A673 (cell line): ENCODE measurements at regions not wholly inside any gene's neighbourhood (a gene's known extent, or its start where the extent isn't known, plus 50 kb on each side); places are given as distances from the start of the nearest gene placed in this dataset.

Experiments
- BruUV-seq: library from RNA; stranded (reverse); fragments of 400-500 nt; replicated peaks from 2 replicates; lab custom pipeline; 2021; lab: Mats Ljungman, UMichigan
- CTCF ChIA-PET: fragments of 300-600 bp; sonication (Branson Sonifier 250); formaldehyde crosslinking; loops from one replicate; lab custom pipeline; 2022; ENCODE audit warnings: antibody characterized with exemption; lab: Charles Lee
- POLR2A ChIA-PET: fragments of 300-600 bp; sonication (Branson Sonifier 250); formaldehyde crosslinking; loops from one replicate; lab custom pipeline; 2022; ENCODE audit warnings: antibody characterized with exemption; ENCODE audit not compliant: low non-redundant PET; lab: Charles Lee
- DNase-seq: peaks from one replicate; pipeline ENCODE4 v3.0.0-alpha.2; 2015; ENCODE audit warnings: low spot score
- H3K27ac ChIP-seq: fragments of 200-600 bp; sonication (generic); 2 replicates; pipeline ENCODE4 v1.5.1; 2016; ENCODE audit warnings: mixed run types, low read depth, mild to moderate bottlenecking, mixed read lengths, antibody characterized with exemption, low read length; ENCODE audit not compliant: poor library complexity, severe bottlenecking
- H3K27me3 ChIP-seq: fragments of 200-600 bp; sonication (generic); replicated peaks from 2 replicates; pipeline ENCODE4 v1.6.1; 2017; ENCODE audit warnings: mixed run types, low read depth, mild to moderate bottlenecking, mixed read lengths, antibody characterized with exemption, low read length; ENCODE audit not compliant: insufficient read depth, poor library complexity
- H3K36me3 ChIP-seq: fragments of 200-600 bp; sonication (generic); 2 replicates; pipeline ENCODE4 v1.6.1; 2016; ENCODE audit warnings: mixed run types, mild to moderate bottlenecking, mixed read lengths, antibody characterized with exemption, low read length; ENCODE audit not compliant: insufficient read depth, poor library complexity, severe bottlenecking
- H3K4me1 ChIP-seq: fragments of 200-600 bp; sonication (generic); 2 replicates; pipeline ENCODE4 v1.6.1; 2017; ENCODE audit warnings: mixed run types, mild to moderate bottlenecking, mixed read lengths, antibody characterized with exemption, low read length; ENCODE audit not compliant: insufficient read depth, poor library complexity, severe bottlenecking
- H3K4me3 ChIP-seq: fragments of 200-600 bp; sonication (generic); 2 replicates; pipeline ENCODE4 v1.5.1; 2016; ENCODE audit warnings: low read depth, mixed run types, mild to moderate bottlenecking, mixed read lengths, low read length; ENCODE audit not compliant: poor library complexity, severe bottlenecking
- H3K9me3 ChIP-seq: fragments of 200-600 bp; sonication (generic); 2 replicates; pipeline ENCODE4 v1.6.1; 2016; ENCODE audit warnings: mixed run types, low read depth, mild to moderate bottlenecking, mixed read lengths, antibody characterized with exemption, low read length; ENCODE audit not compliant: poor library complexity, severe bottlenecking
- CTCF ChIP-seq: fragments of 300-800, 200-600 bp; sonication (generic); conservative IDR thresholded peaks from 2 replicates; pipeline ENCODE4 v1.5.1; 2017; ENCODE audit warnings: low read depth, mild to moderate bottlenecking, antibody characterized with exemption, low read length, moderate library complexity, mixed read lengths
- EZH2 ChIP-seq: fragments of 200-600 bp; sonication (generic); IDR thresholded peaks from 2 replicates; pipeline ENCODE4 v1.6.1; 2017; ENCODE audit warnings: borderline replicate concordance, low read depth, mild to moderate bottlenecking, mixed read lengths, antibody characterized with exemption, low read length; ENCODE audit not compliant: poor library complexity, severe bottlenecking
- intact Hi-C: fragments of 100-400 bp; cut with micrococcal nuclease; formaldehyde crosslinking; loops from one replicate; pipeline ENCODE4 v1.10.0; 2022; ENCODE audit not compliant: unreplicated experiment

GRCh38 chrX:23504895-23505294, 162.4 kb upstream of the PRDX4 start:
- Histone ChIP-seq H3K36me3 (no peaks in the 10 kb centered on the region), H3K4me3 (no peak overlapping the region), H3K9me3 (no peaks in the 10 kb centered on the region), H3K4me1 (no peaks in the 10 kb centered on the region), H3K27ac (no peak overlapping the region), H3K27me3 (no peaks in the 10 kb centered on the region)
- BruUV-seq, result no TSS peak
- intact Hi-C loops, result no loop called here
- POLR2A ChIA-PET, result no interaction called here
- CTCF ChIA-PET, result no interaction called here
- TF ChIP-seq CTCF (no peak), EZH2 (no peak)
- DNase-seq, result no peak

- Histone ChIP-seq H3K4me1 (no peaks in the 10 kb centered on the region), H3K36me3 (no peaks in the 10 kb centered on the region), H3K4me3 (no peak overlapping the region), H3K27ac (no peak overlapping the region), H3K27me3 (no peaks in the 10 kb centered on the region), H3K9me3 (no peaks in the 10 kb centered on the region)
- no peak for TF ChIP-seq EZH2
- TF ChIP-seq CTCF, result no peak
- ChIA-PET POLR2A (no interaction called here), CTCF (no interaction called here)
- BruUV-seq, result no TSS peak
- intact Hi-C loops, result no loop called here
- DNase-seq, result no peak
These were observed 161.6 kb upstream of the PRDX4 start for GRCh38 chrX:23505531-23506303.

DNA sequence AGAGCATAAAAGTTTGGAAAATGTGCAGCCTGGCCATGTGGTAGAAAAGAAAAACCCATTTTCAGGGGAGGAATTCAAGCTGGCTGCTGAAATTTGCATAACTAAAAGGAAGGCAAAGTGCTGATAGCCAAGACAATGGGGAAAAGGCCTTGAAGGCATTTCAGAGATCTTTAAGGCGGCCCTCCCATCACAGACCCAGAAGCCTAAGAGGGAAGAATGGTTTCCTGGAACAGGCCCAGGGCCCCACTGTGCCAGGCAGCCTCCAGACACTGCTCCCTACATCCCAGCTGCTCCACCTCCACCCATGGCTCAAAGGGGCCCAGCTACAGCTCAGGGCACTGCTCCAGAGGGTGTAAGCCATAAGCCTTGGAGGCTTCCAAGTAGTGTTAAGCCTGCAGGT, 158.0 kb upstream of the PRDX4 start:
- Histone ChIP-seq H3K9me3 (no peaks in the 10 kb centered on the region), H3K27me3 (no peaks in the 10 kb centered on the region), H3K27ac (no peak overlapping the region), H3K4me1 (no peaks in the 10 kb centered on the region), H3K36me3 (no peaks in the 10 kb centered on the region), H3K4me3 (no peak overlapping the region)
- TF ChIP-seq EZH2 (no peak), CTCF (no peak)
- POLR2A ChIA-PET, result no interaction called here
- intact Hi-C loops, result no loop called here
- no peak for DNase-seq
- no TSS peak for BruUV-seq
- CTCF ChIA-PET, result no interaction called here
